Common myeloid progenitor, CD34-positive (primary cell): ENCODE measurements at regions not wholly inside any gene's neighbourhood (a gene's known extent, or its start where the extent isn't known, plus 50 kb on each side); places are given as distances from the start of the nearest gene placed in this dataset.

ENCODE experiments used
- CTCF ChIA-PET: fragments of 350-600 bp; sonication (Branson Sonifier 250); formaldehyde crosslinking; loops from one replicate; lab custom pipeline; 2021; ENCODE audit warnings: antibody characterized with exemption; lab: Charles Lee
- POLR2A ChIA-PET: fragments of 350-600 bp; sonication (Branson Sonifier 250); formaldehyde crosslinking; loops from one replicate; lab custom pipeline; 2021; ENCODE audit warnings: antibody characterized with exemption; lab: Charles Lee
- DNase-seq, 3 donors: peaks; one replicate each; pipeline versions ENCODE4 v3.0.0 to v3.0.0-alpha.2; 2013
- H3K27ac ChIP-seq, 2 experiments: 1 replicate in 1 of 2; 2 replicates in 1 of 2; pipeline ENCODE4 v1.7.0; 2013; ENCODE audit warnings: inconsistent platforms in 2 of 2, low read length in 2 of 2, mild to moderate bottlenecking in 2 of 2, low read depth in 1 of 2, moderate library complexity in 1 of 2; ENCODE audit not compliant: severe bottlenecking in 2 of 2, insufficient read depth in 1 of 2, poor library complexity in 1 of 2
- H3K27me3 ChIP-seq, 5 experiments: replicated peaks in 2 of 5; 1 replicate in 3 of 5; 2 replicates in 2 of 5; pipeline versions ENCODE4 v1.6.1 to v1.7.0; 2013; ENCODE audit warnings: low read length in 4 of 5, mild to moderate bottlenecking in 2 of 5, moderate library complexity in 2 of 5, inconsistent platforms in 1 of 5; ENCODE audit not compliant: insufficient read depth in 5 of 5, control insufficient read depth in 4 of 5
- H3K36me3 ChIP-seq, 4 experiments: 1 replicate in 2 of 4; 2 replicates in 2 of 4; pipeline versions ENCODE4 v1.6.1 to v1.7.0; 2013; ENCODE audit warnings: low read length in 3 of 4, control low read depth in 1 of 4, mild to moderate bottlenecking in 1 of 4; ENCODE audit not compliant: control insufficient read depth in 4 of 4, insufficient read depth in 4 of 4
- H3K4me1 ChIP-seq, 4 experiments: 1 replicate in 3 of 4; 2 replicates in 1 of 4; pipeline versions ENCODE4 v1.6.1 to v1.7.1; 2013; ENCODE audit warnings: low read length in 3 of 4, mild to moderate bottlenecking in 3 of 4, control low read depth in 1 of 4, inconsistent platforms in 1 of 4, moderate library complexity in 1 of 4; ENCODE audit not compliant: control insufficient read depth in 4 of 4, insufficient read depth in 4 of 4; ENCODE audit errors: control extremely low read depth in 1 of 4
- H3K4me3 ChIP-seq, 7 experiments: 1 replicate in 4 of 7; 2 replicates in 3 of 7; pipeline versions ENCODE4 v1.5.1 to v1.7.0; 2013; ENCODE audit warnings: mild to moderate bottlenecking in 7 of 7, low read length in 6 of 7, moderate library complexity in 6 of 7, inconsistent platforms in 2 of 7, low read depth in 2 of 7, control low read depth in 1 of 7; ENCODE audit not compliant: insufficient read depth in 4 of 7, control insufficient read depth in 1 of 7; ENCODE audit errors: extremely low read depth in 1 of 7
- H3K9me3 ChIP-seq, 5 experiments: 1 replicate in 4 of 5; 2 replicates in 1 of 5; pipeline versions ENCODE4 v1.6.1 to v1.7.1; 2013; ENCODE audit warnings: low read length in 4 of 5, mild to moderate bottlenecking in 2 of 5, inconsistent platforms in 1 of 5, low read depth in 1 of 5, moderate library complexity in 1 of 5; ENCODE audit not compliant: control insufficient read depth in 4 of 5, insufficient read depth in 2 of 5; ENCODE audit errors: control extremely low read depth in 1 of 5
- WGBS: methylation state at CpG from one replicate; pipeline ENCODE4 v1.1.5; 2013; ENCODE audit not compliant: insufficient coverage; 5-methylcytosine and 5-hydroxymethylcytosine counted together

DNA sequence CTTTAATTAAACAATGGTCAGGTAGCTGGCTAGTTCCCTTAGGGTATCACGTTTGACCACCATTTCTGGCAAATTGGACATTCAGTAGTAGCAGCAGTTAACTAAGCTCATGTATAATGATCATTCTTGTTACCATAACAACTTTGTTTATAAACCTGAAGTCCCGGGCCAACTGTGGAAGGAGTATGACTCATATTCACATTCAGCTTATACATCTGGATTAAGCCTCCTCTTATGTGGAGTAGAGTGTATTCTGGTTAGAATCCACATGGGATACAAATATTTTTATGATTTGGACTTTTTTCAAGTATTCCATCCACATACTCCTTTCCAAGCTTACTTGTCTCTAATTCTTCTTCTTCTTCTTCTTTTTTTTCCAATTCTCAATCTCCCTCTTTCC, 70.3 kb upstream of the ZSWIM2 start:
- peaks cover 0 to 2% (median 0%) of the 10 kb centered on the region in 4 experiments for H3K4me1 ChIP-seq
- no peaks in the 10 kb centered on the region for H3K36me3 ChIP-seq
- peak overlapping the region in 1 of 2 experiments; percentile 25 for H3K27ac ChIP-seq
- no peaks in the 10 kb centered on the region for H3K9me3 ChIP-seq
- WGBS: 100% methylated on average over 1 of the region's 2 CpGs
- peak; percentile 36 to 85 (median 78) for DNase-seq
- CTCF ChIA-PET: interaction anchor here (0.8 to 2.4 kb wide), 3 partner anchors 12 to 531 kb away, joined by 3 to 8 read pairs (median 4); no protein-coding TSS in a partner anchor
- H3K4me3 ChIP-seq: no peak overlapping the region
- no peaks in the 10 kb centered on the region for H3K27me3 ChIP-seq
- POLR2A ChIA-PET: no interaction called here

DNA sequence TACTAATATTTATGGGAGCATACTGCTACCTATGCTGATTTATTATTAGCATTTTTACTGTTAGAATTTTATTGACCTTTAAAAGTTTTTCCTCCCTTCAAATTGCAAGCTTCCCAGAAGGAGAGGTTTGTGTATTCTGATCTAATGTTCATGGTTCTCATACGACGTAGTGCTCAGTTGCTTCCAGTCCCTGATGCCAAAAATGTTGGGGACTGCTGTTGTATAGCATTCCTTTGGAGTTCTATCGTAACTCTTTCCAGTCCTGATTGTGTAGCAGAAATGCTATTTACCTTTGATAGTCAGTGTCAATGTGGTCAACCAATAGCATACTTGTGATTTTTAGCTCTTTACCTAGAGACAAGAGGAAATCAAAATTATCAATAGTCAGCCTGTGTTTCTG, 69.5 kb upstream of the ZSWIM2 start:
- ChIA-PET POLR2A (no interaction called here), CTCF (interaction anchor here (0.8 to 2.4 kb wide), 3 partner anchors 11 to 532 kb away, joined by 3 to 8 read pairs (median 4); no protein-coding TSS in a partner anchor)
- Histone ChIP-seq H3K9me3 (no peaks in the 10 kb centered on the region), H3K27ac (no peak overlapping the region), H3K36me3 (no peaks in the 10 kb centered on the region), H3K4me1 (peaks cover 0 to 6% (median 2%) of the 10 kb centered on the region in 4 experiments), H3K27me3 (no peaks in the 10 kb centered on the region), H3K4me3 (no peak overlapping the region)
- WGBS: 100% methylated on average over 3 of the region's 3 CpGs
- DNase-seq: no peak

DNA sequence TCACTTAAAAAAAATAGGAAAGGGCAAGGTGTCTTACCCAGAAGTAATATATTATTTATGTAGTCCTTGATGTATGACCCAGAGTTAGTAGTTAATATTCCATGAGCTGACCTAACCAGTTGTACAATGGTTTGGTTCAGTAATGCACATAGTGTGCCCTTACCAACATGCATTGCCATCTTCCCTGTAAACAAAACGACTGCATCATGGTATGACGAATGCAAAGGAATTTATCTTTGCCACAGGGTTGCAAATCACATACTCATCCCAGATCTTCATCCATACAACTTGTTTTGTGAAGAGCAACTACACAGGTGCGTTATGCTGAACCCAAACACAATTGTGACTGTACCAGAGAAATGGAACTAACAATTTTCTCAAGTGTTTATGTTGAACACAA, 68.9 kb upstream of the ZSWIM2 start:
- Histone ChIP-seq H3K27me3 (no peaks in the 10 kb centered on the region), H3K27ac (no peak overlapping the region), H3K4me1 (peaks cover 0 to 6% (median 2%) of the 10 kb centered on the region in 4 experiments), H3K36me3 (no peaks in the 10 kb centered on the region), H3K9me3 (no peaks in the 10 kb centered on the region), H3K4me3 (no peak overlapping the region)
- DNase-seq: no peak
- CTCF ChIA-PET: no interaction called here
- 96% methylated on average over 3 of the region's 3 CpGs for WGBS
- POLR2A ChIA-PET: no interaction called here

DNA sequence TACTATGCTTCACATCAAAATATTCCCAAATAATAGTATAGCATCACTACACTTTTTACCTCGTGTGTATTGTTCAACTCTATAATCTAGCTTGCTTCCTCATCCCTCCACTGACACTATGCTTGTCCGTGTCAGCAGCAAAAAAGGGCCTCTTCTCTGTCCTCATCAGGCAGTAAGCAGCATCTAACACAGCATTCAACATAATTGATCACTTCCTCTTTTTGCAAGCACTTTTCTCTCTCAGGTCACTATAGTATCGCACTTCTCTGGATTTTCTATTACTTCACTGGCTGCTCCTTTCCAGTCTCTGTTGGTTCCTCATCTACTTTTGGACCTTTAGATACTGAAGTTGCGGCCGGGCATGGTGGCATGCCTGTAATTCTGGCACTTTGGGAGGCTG, 64.9 kb upstream of the ZSWIM2 start:
- DNase-seq: peak in 2 of 3 donors; percentile 73 to 87
- peaks cover 0 to 15% (median 7%) of the 10 kb centered on the region in 4 experiments for H3K4me1 ChIP-seq
- WGBS: 34% methylated on average over 5 of the region's 5 CpGs
- no peaks in the 10 kb centered on the region for H3K27me3 ChIP-seq
- POLR2A ChIA-PET: no interaction called here
- H3K9me3 ChIP-seq: no peaks in the 10 kb centered on the region
- CTCF ChIA-PET: interaction anchor here (1.2 to 2.4 kb wide), 2 partner anchors 10 to 47 kb away, joined by 4 to 12 read pairs; no protein-coding TSS in a partner anchor
- no peaks in the 10 kb centered on the region for H3K36me3 ChIP-seq
- H3K27ac ChIP-seq: no peak overlapping the region
- H3K4me3 ChIP-seq: no peak overlapping the region

DNA sequence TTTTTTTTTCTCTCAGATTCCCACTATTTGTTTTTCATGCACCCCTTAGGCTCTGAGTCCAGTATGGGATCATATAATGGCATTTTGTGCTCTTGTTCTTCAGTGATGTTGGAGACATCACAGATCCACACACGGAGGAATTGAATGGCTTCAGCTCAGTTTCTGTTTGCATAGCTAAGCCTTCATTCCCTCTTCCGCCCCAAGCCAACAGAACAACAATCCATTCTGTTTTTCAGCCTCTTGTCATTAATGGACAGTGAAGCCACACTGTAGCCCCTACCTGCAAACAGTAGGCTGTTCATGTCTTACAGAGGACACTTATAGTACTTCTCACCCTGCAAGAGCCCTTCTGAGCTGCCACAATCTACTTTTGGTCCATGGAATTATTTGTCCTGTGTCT, 64.0 kb upstream of the ZSWIM2 start:
- no peaks in the 10 kb centered on the region for H3K36me3 ChIP-seq
- H3K27ac ChIP-seq: no peak overlapping the region
- 90% methylated on average over 2 of the region's 2 CpGs for WGBS
- no peak for DNase-seq
- H3K4me3 ChIP-seq: no peak overlapping the region
- CTCF ChIA-PET: interaction anchor here (1.2 to 2.4 kb wide), 2 partner anchors 9 to 46 kb away, joined by 4 to 12 read pairs; no protein-coding TSS in a partner anchor
- POLR2A ChIA-PET: interaction anchor here (0.6 kb wide), 1 partner anchor 1284 kb away, joined by 3 read pairs; no protein-coding TSS in a partner anchor
- peaks cover 0 to 15% (median 7%) of the 10 kb centered on the region in 4 experiments for H3K4me1 ChIP-seq
- H3K9me3 ChIP-seq: no peaks in the 10 kb centered on the region
- no peaks in the 10 kb centered on the region for H3K27me3 ChIP-seq

DNA sequence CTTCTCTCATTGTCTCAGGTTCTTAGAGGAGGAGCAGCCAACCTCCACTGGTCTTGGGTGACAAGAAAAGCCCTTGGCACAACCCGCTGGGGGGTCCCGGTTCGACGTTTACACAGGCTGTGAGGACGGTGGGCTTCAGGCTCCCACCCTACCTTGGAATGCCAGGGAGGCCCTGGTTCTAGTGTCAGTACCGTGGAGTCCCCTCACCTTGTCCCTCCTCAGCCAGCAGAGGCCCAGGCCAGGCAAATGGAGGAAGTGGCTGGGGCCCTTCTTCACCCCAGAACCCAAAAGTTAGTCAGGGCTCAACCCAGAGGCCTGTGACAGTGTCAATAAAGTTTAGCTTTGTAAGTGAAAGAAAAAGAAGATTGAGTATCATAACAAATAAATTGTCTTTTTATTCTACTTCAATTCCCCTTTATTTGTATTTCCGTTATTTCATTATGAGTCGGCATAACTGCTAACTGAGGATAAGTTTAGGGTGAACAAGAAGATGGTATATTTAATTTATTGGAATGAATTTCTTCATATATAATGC, 62.6 kb upstream of the ZSWIM2 start:
- CTCF ChIA-PET: interaction anchor here (1.0 to 2.9 kb wide), 6 partner anchors 8 to 331 kb away, joined by 3 to 12 read pairs (median 4); no protein-coding TSS in a partner anchor
- Histone ChIP-seq H3K4me3 (no peak overlapping the region), H3K27ac (no peak overlapping the region), H3K9me3 (no peaks in the 10 kb centered on the region), H3K4me1 (peaks cover 0 to 15% (median 7%) of the 10 kb centered on the region in 4 experiments), H3K27me3 (no peaks in the 10 kb centered on the region), H3K36me3 (no peaks in the 10 kb centered on the region)
- no peak for DNase-seq
- WGBS: 98% methylated on average over 5 of the region's 8 CpGs
- POLR2A ChIA-PET: no interaction called here

DNA sequence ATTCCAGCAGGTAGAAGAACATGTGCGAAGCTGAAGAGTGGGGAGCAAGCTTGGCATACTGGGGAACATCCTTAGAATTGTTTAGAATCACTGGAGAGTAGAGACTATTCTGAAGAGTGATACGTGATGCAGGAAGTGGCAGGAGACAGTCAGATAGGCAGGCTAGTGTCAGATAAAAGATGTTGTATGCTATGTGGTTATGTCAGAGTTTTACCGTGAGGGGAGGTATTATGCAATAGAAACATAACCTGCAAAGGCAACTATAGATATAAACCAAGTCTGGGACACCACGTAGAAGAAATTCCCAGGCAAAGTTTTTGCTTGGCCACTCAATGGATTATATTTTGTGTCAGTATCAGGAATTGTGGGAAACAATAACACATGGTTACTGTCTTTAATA, 62.0 kb upstream of the ZSWIM2 start:
- Histone ChIP-seq H3K9me3 (no peaks in the 10 kb centered on the region), H3K4me1 (peaks cover 0 to 15% (median 7%) of the 10 kb centered on the region in 4 experiments), H3K4me3 (no peak overlapping the region), H3K27ac (no peak overlapping the region), H3K27me3 (no peaks in the 10 kb centered on the region), H3K36me3 (no peaks in the 10 kb centered on the region)
- WGBS: 56% methylated on average over 2 of the region's 4 CpGs
- peak in 2 of 3 donors; percentile 25 to 50 for DNase-seq
- ChIA-PET CTCF (interaction anchor here (1.1 to 2.9 kb wide), 5 partner anchors 10 to 546 kb away, joined by 3 to 6 read pairs (median 5); partner anchors contain the start of gene CALCRL), POLR2A (no interaction called here)
